ENCODE measurements at regions not wholly inside any gene's neighbourhood (a gene's known extent, or its start where the extent isn't known, plus 50 kb on each side); places are given as distances from the start of the nearest gene placed in this dataset.

DNA sequence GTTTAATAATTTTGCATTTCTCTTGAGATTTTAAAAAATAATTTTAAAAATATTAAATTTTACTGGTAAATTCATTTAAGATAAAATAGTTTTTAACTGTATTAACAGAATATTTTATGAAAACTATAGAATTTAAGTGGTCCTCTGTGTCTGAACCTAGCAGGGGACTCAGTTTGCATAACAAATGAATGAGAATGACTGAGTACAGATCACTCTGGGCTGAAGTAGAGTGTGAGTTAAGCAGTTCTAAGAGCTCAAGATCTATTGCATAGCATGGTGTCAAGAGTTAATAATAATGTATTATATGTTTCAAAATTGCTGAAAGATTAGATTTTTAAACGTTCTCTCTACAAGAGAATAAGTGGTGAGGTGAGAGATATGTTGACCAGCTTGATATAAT lies 348.3 kb upstream of the SLITRK1 start:
- intact Hi-C loops (cut with micrococcal nuclease; ENCODE audit: unreplicated experiment) = no loop called here
- CTCF ChIA-PET = no interaction called here
- no peak for TF ChIP-seq EZH2 (IDR thresholded peaks at IDR 0.05; ENCODE audit: borderline replicate concordance, low read depth, low read length, poor library complexity, severe bottlenecking)
- TF ChIP-seq, protein P1, sequence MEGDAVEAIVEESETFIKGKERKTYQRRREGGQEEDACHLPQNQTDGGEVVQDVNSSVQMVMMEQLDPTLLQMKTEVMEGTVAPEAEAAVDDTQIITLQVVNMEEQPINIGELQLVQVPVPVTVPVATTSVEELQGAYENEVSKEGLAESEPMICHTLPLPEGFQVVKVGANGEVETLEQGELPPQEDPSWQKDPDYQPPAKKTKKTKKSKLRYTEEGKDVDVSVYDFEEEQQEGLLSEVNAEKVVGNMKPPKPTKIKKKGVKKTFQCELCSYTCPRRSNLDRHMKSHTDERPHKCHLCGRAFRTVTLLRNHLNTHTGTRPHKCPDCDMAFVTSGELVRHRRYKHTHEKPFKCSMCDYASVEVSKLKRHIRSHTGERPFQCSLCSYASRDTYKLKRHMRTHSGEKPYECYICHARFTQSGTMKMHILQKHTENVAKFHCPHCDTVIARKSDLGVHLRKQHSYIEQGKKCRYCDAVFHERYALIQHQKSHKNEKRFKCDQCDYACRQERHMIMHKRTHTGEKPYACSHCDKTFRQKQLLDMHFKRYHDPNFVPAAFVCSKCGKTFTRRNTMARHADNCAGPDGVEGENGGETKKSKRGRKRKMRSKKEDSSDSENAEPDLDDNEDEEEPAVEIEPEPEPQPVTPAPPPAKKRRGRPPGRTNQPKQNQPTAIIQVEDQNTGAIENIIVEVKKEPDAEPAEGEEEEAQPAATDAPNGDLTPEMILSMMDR (conservative IDR thresholded peaks at IDR 0.05; ENCODE audit: low read depth, low read length) = no peak
- Histone ChIP-seq H3K9me3 (ENCODE audit: low read depth, low read length, poor library complexity, severe bottlenecking) (no peaks in the 10 kb centered on the region), H3K4me1 (ENCODE audit: insufficient read depth, low read length, poor library complexity, severe bottlenecking) (no peaks in the 10 kb centered on the region), H3K27ac (ENCODE audit: low read depth, low read length, poor library complexity, severe bottlenecking) (no peak overlapping the region), H3K27me3 (replicated peaks; ENCODE audit: insufficient read depth, low read depth, low read length, poor library complexity) (no peaks in the 10 kb centered on the region), H3K36me3 (ENCODE audit: insufficient read depth, low read length, poor library complexity, severe bottlenecking) (no peaks in the 10 kb centered on the region), H3K4me3 (ENCODE audit: low read depth, low read length, poor library complexity, severe bottlenecking) (no peak overlapping the region)
- BruUV-seq (replicated peaks) = no TSS peak
- POLR2A ChIA-PET (ENCODE audit: low non-redundant PET) = no interaction called here
- DNase-seq (ENCODE audit: low spot score) = no peak

DNA sequence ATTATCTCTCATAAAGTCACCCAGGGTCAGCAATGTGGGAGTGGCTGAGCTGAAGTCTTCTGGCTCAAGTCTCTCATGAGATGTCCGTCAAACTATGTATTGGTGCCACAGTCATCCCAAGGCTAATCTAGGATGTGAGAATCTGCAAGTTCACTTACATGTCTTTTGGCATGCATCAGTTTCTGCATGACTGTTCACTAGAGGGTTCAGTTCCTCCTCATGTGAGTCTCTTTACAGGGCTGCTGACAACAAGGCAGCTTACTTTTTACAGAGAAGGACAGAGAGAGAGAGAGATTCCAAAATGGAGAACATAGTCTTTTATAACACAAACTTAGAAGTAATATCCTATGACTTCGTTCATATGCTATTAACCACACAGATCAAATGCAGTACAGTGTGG lies 328.8 kb upstream of the SLITRK1 start:
- intact Hi-C loops (cut with micrococcal nuclease; ENCODE audit: unreplicated experiment) = no loop called here
- no peak for TF ChIP-seq EZH2 (IDR thresholded peaks at IDR 0.05; ENCODE audit: borderline replicate concordance, low read depth, low read length, poor library complexity, severe bottlenecking)
- TF ChIP-seq, protein P1 (conservative IDR thresholded peaks at IDR 0.05; ENCODE audit: low read depth, low read length) = no peak
- H3K4me1 ChIP-seq (ENCODE audit: insufficient read depth, low read length, poor library complexity, severe bottlenecking) = no peaks in the 10 kb centered on the region
- no peaks in the 10 kb centered on the region for H3K27me3 ChIP-seq (replicated peaks; ENCODE audit: insufficient read depth, low read depth, low read length, poor library complexity)
- POLR2A ChIA-PET (ENCODE audit: low non-redundant PET) = no interaction called here
- no TSS peak for BruUV-seq (replicated peaks)
- no peak for DNase-seq (ENCODE audit: low spot score)
- CTCF ChIA-PET = no interaction called here
- no peaks in the 10 kb centered on the region for H3K36me3 ChIP-seq (ENCODE audit: insufficient read depth, low read length, poor library complexity, severe bottlenecking)
- no peaks in the 10 kb centered on the region for H3K9me3 ChIP-seq (ENCODE audit: low read depth, low read length, poor library complexity, severe bottlenecking)
- H3K27ac ChIP-seq (ENCODE audit: low read depth, low read length, poor library complexity, severe bottlenecking) = no peak overlapping the region
- H3K4me3 ChIP-seq (ENCODE audit: low read depth, low read length, poor library complexity, severe bottlenecking) = no peak overlapping the region

DNA sequence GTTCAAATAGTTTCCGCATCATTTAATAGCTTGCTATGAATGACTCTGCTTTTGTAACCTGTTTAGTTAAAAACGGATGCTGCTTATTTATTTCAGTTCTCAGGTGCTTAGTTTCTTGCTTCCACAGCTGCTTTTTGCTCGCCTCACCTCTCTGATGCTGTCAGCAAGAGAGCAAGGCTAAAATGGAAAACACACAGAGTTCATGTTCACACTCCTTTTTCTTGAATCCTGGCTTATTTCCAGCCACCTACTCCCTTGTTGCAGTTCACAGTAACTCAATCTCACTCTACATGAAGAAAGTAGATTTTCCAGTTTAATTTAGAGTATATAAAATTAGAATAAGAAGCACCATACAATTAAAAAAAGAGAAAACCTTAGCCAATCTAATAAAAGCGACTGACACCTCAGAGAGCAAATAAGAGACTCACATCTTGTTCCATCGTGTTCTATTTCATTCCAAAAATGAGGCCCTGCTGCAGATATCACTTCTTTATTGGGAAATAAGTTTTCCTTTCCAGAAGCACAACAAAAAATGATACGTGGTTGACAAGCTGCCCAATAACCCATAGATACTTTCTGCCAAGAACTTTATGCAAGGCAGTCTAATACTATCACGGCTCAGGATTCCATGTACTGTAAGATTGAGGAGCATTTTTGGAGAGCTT lies 326.1 kb upstream of the SLITRK1 start:
- Histone ChIP-seq H3K36me3 (ENCODE audit: insufficient read depth, low read length, poor library complexity, severe bottlenecking) (no peaks in the 10 kb centered on the region), H3K27me3 (replicated peaks; ENCODE audit: insufficient read depth, low read depth, low read length, poor library complexity) (no peaks in the 10 kb centered on the region), H3K27ac (ENCODE audit: low read depth, low read length, poor library complexity, severe bottlenecking) (no peak overlapping the region), H3K4me3 (ENCODE audit: low read depth, low read length, poor library complexity, severe bottlenecking) (no peak overlapping the region), H3K9me3 (ENCODE audit: low read depth, low read length, poor library complexity, severe bottlenecking) (no peaks in the 10 kb centered on the region), H3K4me1 (ENCODE audit: insufficient read depth, low read length, poor library complexity, severe bottlenecking) (no peaks in the 10 kb centered on the region)
- intact Hi-C loops (cut with micrococcal nuclease; ENCODE audit: unreplicated experiment) = no loop called here
- DNase-seq (ENCODE audit: low spot score) = no peak
- TF ChIP-seq, protein P1 (conservative IDR thresholded peaks at IDR 0.05; ENCODE audit: low read depth, low read length) = no peak
- TF ChIP-seq EZH2 (IDR thresholded peaks at IDR 0.05; ENCODE audit: borderline replicate concordance, low read depth, low read length, poor library complexity, severe bottlenecking) = no peak
- ChIA-PET POLR2A (ENCODE audit: low non-redundant PET) (no interaction called here), CTCF (no interaction called here)
- no TSS peak for BruUV-seq (replicated peaks)
